Activated T-cell treated with anti-CD3 and anti-CD28 coated beads, Interleukin-2, amount 50 U/mL, for 4 hours (primary cell): ENCODE measurements at regions not wholly inside any gene's neighbourhood (a gene's known extent, or its start where the extent isn't known, plus 50 kb on each side); places are given as distances from the start of the nearest gene placed in this dataset.
"Not testable (repeated sequence)": the region's sequence is repeated elsewhere in the genome, so short reads cannot be mapped to it uniquely, and the experiment has no call there.

ENCODE experiments used
- ATAC-seq, 2 donors: fragments of 200-7000 bp; cut with Tn5 transposase; one replicate each; pipeline ENCODE4 v1.10.0; 2021
- DNase-seq: peaks from one replicate; pipeline ENCODE4 v3.0.0-alpha.2; 2020
- H3K27me3 Mint-ChIP-seq: one replicate; pipeline ENCODE4 v1.8.0; 2021; ENCODE audit warnings: low read depth, mixed read lengths
- H3K36me3 Mint-ChIP-seq: one replicate; pipeline ENCODE4 v1.8.0; 2022; ENCODE audit warnings: mixed read lengths; ENCODE audit not compliant: insufficient read depth
- H3K4me1 Mint-ChIP-seq: one replicate; pipeline ENCODE4 v1.8.0; 2021; ENCODE audit warnings: low read depth, mixed read lengths
- H3K4me3 Mint-ChIP-seq: one replicate; pipeline ENCODE4 v1.8.0; 2021; ENCODE audit warnings: mild to moderate bottlenecking, moderate library complexity, mixed read lengths
- H3K9me3 Mint-ChIP-seq: one replicate; pipeline ENCODE4 v1.8.0; 2021; ENCODE audit warnings: mixed read lengths

GRCh38 chr3:170800275-170800674 lies 69.7 kb downstream of the RPL22L1 start:
- H3K4me1 Mint-ChIP-seq, H3K4me3 Mint-ChIP-seq, ATAC-seq, H3K9me3 Mint-ChIP-seq, DNase-seq, H3K36me3 Mint-ChIP-seq: not testable (repeated sequence)
- peaks cover 30% of the 10 kb centered on the region for H3K27me3 Mint-ChIP-seq

DNA sequence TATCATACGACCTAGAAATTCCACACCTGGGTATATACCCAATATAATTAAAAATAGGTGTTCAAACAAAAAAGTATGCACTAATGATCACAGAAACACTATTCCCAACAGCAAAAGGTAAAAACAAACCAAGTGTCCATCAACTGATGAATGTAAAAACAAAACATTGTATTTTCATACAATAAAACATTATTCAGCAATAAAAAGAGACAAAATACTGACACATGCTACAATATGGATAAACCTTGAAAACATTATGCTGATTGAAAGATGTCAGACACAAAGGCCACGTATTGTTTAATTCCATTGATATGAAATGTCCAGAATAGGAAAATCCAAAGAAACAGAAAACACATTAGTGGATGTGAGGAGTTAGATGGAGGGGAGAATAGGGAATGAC lies 71.0 kb downstream of the RPL22L1 start:
- Mint-ChIP-seq H3K27me3 (peaks cover 20% of the 10 kb centered on the region), H3K4me1 (no peaks in the 10 kb centered on the region), H3K36me3 (no peaks in the 10 kb centered on the region), H3K4me3 (no peak overlapping the region), H3K9me3 (no peaks in the 10 kb centered on the region)
- DNase-seq = no peak
- no peak for ATAC-seq

DNA sequence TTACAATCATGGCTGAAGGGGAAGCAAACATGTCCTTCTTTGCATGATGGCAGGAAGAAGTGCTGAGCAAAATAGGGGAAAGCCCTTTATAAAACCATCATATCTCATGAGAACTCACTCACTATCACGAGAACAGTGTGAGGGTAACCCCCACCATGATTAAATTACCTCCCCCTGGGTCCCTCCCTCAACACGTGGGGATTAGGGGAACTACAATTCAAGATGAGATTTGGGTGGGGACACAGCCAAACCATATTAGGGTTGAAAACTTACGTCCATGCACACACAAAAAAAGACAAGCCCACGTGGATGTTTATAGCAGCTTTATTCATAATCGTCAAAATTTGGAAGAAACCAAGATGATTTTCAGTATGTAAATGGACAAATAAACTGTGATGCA lies 72.3 kb downstream of the RPL22L1 start:
- Mint-ChIP-seq H3K4me1 (no peaks in the 10 kb centered on the region), H3K27me3 (peaks cover 13% of the 10 kb centered on the region)

DNA sequence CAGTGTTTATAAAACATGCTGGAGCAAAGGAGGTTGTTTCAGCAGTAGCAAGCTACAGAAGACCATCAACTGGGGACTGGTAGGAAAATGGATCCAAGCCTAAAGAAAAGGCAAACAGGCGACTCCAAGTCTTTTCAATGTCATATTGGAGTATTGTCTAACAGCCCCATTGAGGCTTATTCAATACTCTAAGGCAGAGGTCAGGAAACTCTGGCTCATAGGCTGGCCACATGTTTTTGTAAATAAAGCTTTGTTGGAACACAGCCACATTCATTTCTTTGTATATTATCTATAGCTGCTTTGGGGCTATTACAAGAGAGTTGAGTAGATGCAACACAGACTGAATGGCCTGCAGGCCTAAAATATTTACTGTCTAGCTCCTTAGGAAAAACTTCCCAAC lies 77.5 kb downstream of the RPL22L1 start:
- Mint-ChIP-seq H3K4me3 (no peak overlapping the region), H3K27me3 (no peaks in the 10 kb centered on the region), H3K36me3 (no peaks in the 10 kb centered on the region), H3K9me3 (no peaks in the 10 kb centered on the region), H3K4me1 (no peaks in the 10 kb centered on the region)
- DNase-seq (no peak), ATAC-seq (no peak)

More for the DNA sequence above, 72.3 kb downstream of the RPL22L1 start:
- Mint-ChIP-seq H3K9me3 (no peaks in the 10 kb centered on the region), H3K36me3 (no peaks in the 10 kb centered on the region), H3K4me3 (no peak overlapping the region)
- DNase-seq (no peak), ATAC-seq (no peak)

- Mint-ChIP-seq H3K4me1 (no peaks in the 10 kb centered on the region), H3K4me3 (no peak overlapping the region), H3K36me3 (no peaks in the 10 kb centered on the region), H3K9me3 (no peaks in the 10 kb centered on the region), H3K27me3 (no peaks in the 10 kb centered on the region)
- no peak for DNase-seq
- ATAC-seq = no peak
These were observed 79.3 kb downstream of the RPL22L1 start for GRCh38 chr3:170790647-170791046.

DNA sequence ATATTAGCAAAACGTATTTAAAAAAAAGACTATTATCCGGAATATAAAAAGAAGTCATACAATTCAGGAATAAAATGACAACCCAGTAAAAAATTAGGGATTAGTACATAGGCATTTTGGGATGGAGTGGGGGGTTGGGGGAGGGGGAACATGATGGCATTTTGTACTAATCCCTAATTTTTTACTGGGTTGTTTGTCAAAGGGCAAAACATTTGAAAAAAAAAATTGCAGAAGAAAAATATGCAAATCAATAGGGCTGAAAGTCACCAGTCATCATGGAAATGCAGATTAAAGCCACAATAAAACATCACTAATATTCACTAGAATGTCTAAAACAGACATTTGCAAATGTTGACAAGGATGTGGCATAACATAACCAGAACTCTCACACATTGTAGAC lies 82.5 kb downstream of the RPL22L1 start:
- DNase-seq = no peak
- Mint-ChIP-seq H3K9me3 (no peaks in the 10 kb centered on the region), H3K4me1 (no peaks in the 10 kb centered on the region)

GRCh38 chr3:170785454-170785853 lies 84.5 kb downstream of the RPL22L1 start:
- DNase-seq (no peak), ATAC-seq (no peak)
- Mint-ChIP-seq H3K4me3 (no peak overlapping the region), H3K4me1 (no peaks in the 10 kb centered on the region), H3K36me3 (no peaks in the 10 kb centered on the region), H3K27me3 (peaks cover 17% of the 10 kb centered on the region), H3K9me3 (no peaks in the 10 kb centered on the region)

More for the DNA sequence above, 82.5 kb downstream of the RPL22L1 start:
- peaks cover 12% of the 10 kb centered on the region for H3K27me3 Mint-ChIP-seq
- H3K36me3 Mint-ChIP-seq = no peaks in the 10 kb centered on the region
- no peak for ATAC-seq
- no peak overlapping the region for H3K4me3 Mint-ChIP-seq

GRCh38 chr3:170784406-170784805 lies 85.6 kb downstream of the RPL22L1 start:
- H3K9me3 Mint-ChIP-seq = no peaks in the 10 kb centered on the region
- H3K4me3 Mint-ChIP-seq = no peak overlapping the region
- no peak for ATAC-seq

DNA sequence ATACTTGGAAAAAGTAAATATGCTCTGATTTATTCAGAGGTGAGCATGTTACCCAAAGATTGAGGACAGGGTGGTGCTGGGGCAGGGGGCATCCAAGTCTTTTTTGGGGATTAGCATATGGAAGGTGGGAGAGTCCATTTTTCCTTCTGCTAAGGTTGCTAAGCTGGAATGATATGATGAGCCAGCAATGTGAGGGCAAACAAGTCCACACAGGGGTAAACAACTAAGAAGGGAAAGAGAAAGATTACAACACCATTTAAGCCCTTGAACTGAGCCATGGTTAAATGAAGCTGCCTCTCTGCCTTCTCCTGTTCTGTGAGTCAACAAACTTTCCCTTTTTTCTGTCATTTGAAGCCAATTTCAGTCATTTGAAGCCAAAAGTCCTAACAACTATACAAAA lies 89.0 kb downstream of the RPL22L1 start:
- Mint-ChIP-seq H3K36me3 (no peaks in the 10 kb centered on the region), H3K27me3 (peaks cover 23% of the 10 kb centered on the region), H3K9me3 (no peaks in the 10 kb centered on the region), H3K4me1 (no peaks in the 10 kb centered on the region), H3K4me3 (no peak overlapping the region)
- ATAC-seq (no peak), DNase-seq (no peak)

More at GRCh38 chr3:170784406-170784805, 85.6 kb downstream of the RPL22L1 start:
- Mint-ChIP-seq H3K36me3 (no peaks in the 10 kb centered on the region), H3K4me1 (no peaks in the 10 kb centered on the region), H3K27me3 (peaks cover 17% of the 10 kb centered on the region)
- DNase-seq = no peak

DNA sequence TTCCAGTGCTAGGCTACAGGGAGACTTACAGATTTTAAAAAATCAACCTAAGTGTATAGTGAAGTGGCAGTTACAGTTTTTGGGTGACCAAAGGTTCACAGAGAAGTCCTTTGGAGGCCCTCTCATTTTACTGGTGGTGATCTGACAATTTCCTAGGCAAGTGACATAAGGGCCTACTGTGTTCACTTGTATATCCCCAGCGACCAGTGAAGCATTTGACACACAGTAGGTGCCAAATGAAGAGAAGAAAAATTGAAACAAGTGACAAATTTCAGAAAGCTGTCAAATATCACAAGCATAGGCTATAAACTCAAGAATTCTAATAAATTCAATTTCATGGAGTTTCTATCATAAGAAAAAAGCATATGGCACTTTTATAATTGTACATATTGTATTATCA lies 89.5 kb downstream of the RPL22L1 start:
- Mint-ChIP-seq H3K36me3 (no peaks in the 10 kb centered on the region), H3K4me1 (no peaks in the 10 kb centered on the region), H3K9me3 (no peaks in the 10 kb centered on the region), H3K4me3 (no peak overlapping the region), H3K27me3 (peaks cover 22% of the 10 kb centered on the region)
- ATAC-seq = no peak
- DNase-seq = no peak

- Mint-ChIP-seq H3K4me3 (no peak overlapping the region), H3K36me3 (no peaks in the 10 kb centered on the region), H3K27me3 (peaks cover 13% of the 10 kb centered on the region), H3K4me1 (no peaks in the 10 kb centered on the region), H3K9me3 (no peaks in the 10 kb centered on the region)
- ATAC-seq (no peak), DNase-seq (no peak)
These were observed 91.5 kb downstream of the RPL22L1 start for GRCh38 chr3:170778240-170779217.

DNA sequence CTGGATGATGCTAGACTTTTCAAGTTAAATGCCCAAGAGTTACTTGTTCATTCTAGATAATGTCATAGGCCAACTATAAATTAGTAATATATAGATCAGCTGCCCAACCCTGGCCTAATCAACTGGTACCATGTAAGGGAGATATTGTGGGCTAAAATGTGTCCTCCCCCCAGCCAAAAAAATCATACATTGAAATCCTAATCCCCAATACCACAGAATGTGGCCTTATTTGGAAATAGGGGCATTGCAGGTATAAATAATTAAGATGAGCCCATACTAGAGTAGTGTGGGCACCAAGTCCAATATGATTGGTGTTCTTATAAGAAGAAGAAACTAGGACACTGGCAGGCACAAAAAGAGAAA lies 92.5 kb downstream of the RPL22L1 start:
- DNase-seq = no peak
- ATAC-seq = no peak
- Mint-ChIP-seq H3K4me3 (no peak overlapping the region), H3K9me3 (no peaks in the 10 kb centered on the region), H3K36me3 (no peaks in the 10 kb centered on the region), H3K27me3 (peaks cover 11% of the 10 kb centered on the region), H3K4me1 (no peaks in the 10 kb centered on the region)

- no peaks in the 10 kb centered on the region for H3K36me3 Mint-ChIP-seq
- peaks cover 11% of the 10 kb centered on the region for H3K27me3 Mint-ChIP-seq
- DNase-seq (no peak), ATAC-seq (no peak)
- no peaks in the 10 kb centered on the region for H3K4me1 Mint-ChIP-seq
- no peak overlapping the region for H3K4me3 Mint-ChIP-seq
- no peaks in the 10 kb centered on the region for H3K9me3 Mint-ChIP-seq
These were observed 93.0 kb downstream of the RPL22L1 start for GRCh38 chr3:170776887-170777563.

DNA sequence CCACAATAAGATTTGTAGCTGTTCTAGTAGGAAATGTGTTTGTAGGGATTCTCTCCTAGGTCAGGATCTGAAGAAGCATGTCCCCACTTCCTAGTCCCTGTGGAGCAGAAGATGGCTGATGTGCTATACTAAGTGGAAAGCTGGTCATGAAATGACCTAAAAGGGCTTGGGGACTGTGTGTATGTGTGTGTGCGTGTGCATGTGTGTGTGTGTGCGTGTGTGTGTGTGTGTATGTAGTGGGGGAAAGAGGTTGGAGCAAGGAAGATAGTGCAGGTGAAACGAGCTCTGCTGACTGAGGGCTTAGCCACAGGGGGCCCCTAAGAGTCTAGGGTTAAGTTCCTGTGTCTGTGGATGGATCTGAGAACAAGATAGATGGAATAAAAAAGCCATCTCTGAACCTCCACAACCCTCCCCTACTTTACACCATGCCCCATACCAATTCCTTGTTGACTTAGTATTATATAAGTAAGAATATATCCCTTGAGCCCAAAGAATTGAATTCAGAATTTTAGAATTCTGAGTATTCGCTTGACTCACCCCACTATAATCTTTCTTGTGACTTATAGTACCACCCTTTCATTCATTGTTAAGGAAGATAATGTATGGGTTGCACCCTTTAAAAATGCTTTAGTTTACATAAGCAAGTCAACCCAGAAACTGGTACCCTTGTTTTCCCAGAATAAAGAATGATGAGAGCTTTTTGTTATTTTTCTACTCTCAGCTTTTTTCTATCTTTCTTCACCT lies 96.1 kb downstream of the RPL22L1 start:
- H3K36me3 Mint-ChIP-seq = no peaks in the 10 kb centered on the region
- no peaks in the 10 kb centered on the region for H3K4me1 Mint-ChIP-seq
- peaks cover 5% of the 10 kb centered on the region for H3K27me3 Mint-ChIP-seq
- no peak overlapping the region for H3K4me3 Mint-ChIP-seq
- H3K9me3 Mint-ChIP-seq = no peaks in the 10 kb centered on the region
- ATAC-seq (no peak), DNase-seq (no peak)
